GM20000 (cell line): ENCODE measurements at regions not wholly inside any gene's neighbourhood (a gene's known extent, or its start where the extent isn't known, plus 50 kb on each side); places are given as distances from the start of the nearest gene placed in this dataset.

Source experiments
- DNase-seq: peaks from one replicate; pipeline ENCODE4 v3.0.0; 2012; ENCODE audit warnings: low spot score
- CTCF ChIP-seq: IDR thresholded peaks from 2 replicates; pipeline ENCODE4 v1.5.1; 2012; ENCODE audit warnings: mild to moderate bottlenecking, control low read depth; ENCODE audit errors: extremely low read depth, missing control alignments

- TF ChIP-seq CTCF: no peak
- no peak for DNase-seq
These were observed 504.0 kb upstream of the LRRC4C start for GRCh38 chr11:41963406-41963805.

- DNase-seq: no peak
- no peak for TF ChIP-seq CTCF
These were observed 511.2 kb upstream of the LRRC4C start for GRCh38 chr11:41970681-41971080.

GRCh38 chr11:41971592-41971991, 512.1 kb upstream of the LRRC4C start:
- TF ChIP-seq CTCF: no peak
- no peak for DNase-seq

GRCh38 chr11:41978945-41979344, 519.5 kb upstream of the LRRC4C start:
- DNase-seq: no peak
- no peak for TF ChIP-seq CTCF

- no peak for DNase-seq
- no peak for TF ChIP-seq CTCF
These were observed 521.3 kb upstream of the LRRC4C start for GRCh38 chr11:41980741-41981140.

- no peak for TF ChIP-seq CTCF
- no peak for DNase-seq
These were observed 522.8 kb upstream of the LRRC4C start for GRCh38 chr11:41982276-41982675.

GRCh38 chr11:41982975-41983374, 523.5 kb upstream of the LRRC4C start:
- DNase-seq: no peak
- TF ChIP-seq CTCF: no peak
